ENCODE measurements at regions not wholly inside any gene's neighbourhood (a gene's known extent, or its start where the extent isn't known, plus 50 kb on each side); places are given as distances from the start of the nearest gene placed in this dataset.
"Not testable (repeated sequence)": the region's sequence is repeated elsewhere in the genome, so short reads cannot be mapped to it uniquely, and the experiment has no call there.

DNA sequence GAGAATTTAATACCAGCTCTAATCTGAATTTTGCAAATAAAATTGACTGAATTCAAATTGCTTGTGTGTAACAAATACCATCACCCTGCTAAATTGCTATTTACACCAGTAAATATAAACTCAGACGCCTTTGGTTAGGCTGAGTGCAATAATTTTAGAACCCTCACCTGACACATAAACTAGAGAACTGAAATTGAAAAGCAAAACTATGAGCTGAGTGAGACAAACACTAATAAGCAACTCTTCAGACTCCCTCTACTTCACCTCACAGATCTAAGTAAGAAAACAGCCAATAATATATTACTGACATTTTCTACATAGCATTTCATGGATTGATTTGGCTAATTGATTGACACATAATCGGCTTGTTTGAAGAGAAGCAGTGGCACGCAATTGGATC is 621.2 kb downstream of the REEP3 start:
- no peak for DNase-seq

DNA sequence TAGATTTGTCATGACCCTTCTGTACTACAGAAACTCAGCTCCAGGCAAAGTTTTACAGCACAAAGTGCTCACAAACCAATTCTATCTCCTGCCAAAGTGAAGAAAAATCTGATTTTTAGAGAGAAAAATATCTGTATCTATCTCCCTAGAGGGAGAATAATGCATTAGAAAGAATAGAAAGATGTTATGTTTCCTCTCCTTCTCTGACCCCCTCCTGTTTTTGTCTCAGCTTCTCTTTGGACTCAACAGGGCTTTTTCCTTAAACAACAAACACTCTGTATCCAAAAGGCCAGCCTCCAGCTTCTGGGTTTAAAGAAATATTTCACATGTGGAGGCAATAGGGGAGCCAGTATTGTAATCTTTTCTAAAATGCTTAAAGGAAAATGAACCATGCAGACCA is 627.4 kb downstream of the REEP3 start:
- no peak for DNase-seq

DNA sequence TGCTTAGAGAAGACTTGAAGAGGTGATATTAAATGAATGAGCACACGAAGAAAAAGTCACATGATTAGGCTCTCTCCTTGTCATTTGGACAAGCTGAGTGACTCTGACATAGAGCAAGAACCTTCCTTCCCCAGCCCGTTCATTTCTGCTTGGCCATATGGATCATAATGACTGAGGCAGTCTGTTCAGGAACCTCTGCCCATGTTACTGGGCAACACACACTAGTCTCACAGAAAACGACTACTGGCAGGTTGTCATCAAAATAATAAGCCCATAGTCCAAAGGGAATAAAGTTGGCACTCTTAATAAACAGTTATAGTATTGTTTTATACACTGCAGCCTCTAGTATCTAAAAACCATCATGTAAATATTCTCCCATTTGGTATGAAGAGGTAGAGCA is 635.0 kb downstream of the REEP3 start:
- DNase-seq: no peak

DNA sequence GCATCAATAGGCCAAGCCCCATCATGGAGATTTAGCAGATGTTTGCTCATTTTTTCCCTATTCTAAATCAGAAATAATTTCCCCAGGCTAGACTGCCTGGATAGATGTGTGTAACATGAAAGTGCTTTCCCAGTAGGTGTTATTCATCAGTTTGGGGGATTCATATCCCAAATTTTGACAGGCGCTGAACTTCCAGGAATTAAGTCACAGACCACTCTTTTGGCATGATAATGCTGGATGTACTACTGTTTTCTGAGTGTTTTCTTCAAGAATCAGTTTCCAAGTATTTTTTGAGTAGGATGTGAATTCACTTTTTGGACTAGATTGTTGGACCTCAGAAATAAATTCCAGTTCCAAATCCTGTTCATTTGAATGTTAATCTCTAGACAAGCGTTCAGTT is 637.4 kb downstream of the REEP3 start:
- DNase-seq: no peak

DNA sequence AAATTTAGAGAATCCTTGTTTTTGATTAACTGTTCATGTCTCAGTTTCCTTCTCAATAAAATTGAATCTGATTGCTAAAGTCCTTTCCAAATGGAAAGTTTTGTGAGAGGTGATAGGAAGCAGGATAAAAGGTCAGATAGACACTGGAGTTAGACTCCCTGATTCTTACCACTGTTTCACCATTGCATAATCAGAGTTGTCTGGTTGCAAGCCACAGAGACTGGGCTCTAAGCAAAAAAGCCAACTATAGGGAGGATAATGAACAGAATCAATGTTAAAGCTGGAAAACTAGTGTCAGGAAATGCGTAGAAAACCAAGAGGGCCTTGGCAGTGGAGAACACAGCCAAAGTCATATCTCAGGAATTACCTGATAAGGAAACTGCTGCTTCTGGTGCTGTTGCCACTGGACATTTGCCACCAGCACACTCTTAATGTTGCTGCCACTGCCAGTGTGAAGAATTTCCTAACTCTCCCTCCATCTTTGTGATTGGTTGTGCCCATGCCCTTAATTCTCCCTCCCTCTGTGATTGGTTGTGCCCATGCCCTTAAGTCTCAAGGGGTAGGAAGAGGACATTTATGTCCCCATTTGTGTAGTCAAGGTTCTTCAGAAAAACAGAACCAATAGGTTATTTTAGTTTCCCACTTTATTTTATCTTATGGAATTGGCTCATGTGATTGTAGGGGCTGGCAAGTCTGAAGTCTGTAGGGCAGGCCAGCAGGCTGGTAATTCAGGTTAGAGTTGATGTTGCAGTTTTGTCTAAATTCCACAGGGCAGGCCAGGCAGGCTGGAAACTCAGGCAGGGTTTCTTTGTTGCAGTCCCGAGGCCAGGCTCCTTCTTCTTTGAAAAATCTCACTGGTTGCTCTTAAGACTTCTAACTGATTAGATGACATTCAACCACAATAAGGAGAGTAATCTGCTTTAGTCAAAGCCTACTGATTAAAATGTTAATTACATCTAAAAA is 639.0 kb downstream of the REEP3 start:
- no peak for DNase-seq

DNA sequence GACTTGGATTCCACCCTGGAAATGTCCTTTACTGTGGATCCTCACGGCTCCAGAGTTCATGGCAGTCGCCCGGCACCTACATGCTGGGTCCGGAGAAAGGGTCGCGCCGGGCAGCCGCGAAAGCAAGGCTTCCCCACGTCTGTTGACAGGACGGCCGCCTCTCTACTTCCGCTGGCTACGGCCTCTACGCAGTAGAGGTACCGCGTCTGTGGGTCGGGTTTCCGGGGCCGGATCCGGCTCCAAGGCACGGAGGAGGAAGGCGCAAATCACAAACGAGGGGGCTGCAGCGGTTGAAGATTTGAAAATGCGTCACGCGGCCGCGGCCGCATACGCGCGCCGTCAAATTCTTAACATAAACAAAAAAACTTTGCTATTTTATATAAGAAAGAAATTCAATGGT is 649.6 kb downstream of the REEP3 start:
- DNase-seq: no peak

DNA sequence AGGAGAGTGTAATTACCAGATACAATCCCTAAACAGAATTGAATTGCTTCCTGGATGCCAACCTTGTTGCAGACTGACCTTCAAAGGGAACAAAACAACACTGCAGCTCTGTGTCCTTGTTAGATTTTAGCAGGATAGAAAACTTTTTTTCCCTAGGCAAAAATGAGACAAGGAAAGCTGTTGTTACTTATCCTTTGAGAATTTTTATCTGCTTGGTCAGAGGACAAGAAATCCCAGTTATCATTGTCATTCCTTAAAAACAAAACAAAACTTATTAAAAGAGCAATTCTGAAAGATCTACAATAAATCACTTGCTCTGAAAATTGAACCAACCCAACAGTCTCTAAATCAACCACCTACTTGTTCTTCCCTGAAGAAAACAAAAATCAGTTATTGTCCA is 652.6 kb downstream of the REEP3 start:
- DNase-seq: no peak

DNA sequence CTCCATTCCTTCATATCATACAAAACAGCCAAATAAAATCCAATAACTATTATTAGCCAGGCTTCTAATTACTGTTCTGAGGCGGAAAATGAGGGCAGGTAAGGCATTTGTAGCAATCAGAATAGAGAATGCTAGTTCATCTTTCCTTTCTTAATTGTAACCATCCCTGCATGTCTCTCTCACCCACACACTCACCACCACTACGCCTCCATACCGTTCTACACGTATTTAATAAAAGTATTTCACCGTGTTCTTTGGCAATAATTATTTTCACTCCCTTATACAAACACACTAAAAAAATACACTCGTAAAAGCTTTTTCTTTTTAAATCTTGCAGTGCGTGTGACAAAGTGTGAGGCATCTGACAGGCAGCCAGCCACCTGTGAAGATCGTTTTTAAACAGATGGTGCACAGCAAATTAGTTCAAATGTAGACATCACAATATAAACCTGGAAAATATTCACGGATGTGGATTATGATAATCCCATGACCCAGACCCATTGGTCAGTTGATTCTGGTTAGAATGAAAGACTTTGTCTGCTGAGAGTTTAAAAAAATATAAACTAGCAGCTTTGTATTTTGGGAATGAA is 653.6 kb downstream of the REEP3 start:
- no peak for DNase-seq

DNA sequence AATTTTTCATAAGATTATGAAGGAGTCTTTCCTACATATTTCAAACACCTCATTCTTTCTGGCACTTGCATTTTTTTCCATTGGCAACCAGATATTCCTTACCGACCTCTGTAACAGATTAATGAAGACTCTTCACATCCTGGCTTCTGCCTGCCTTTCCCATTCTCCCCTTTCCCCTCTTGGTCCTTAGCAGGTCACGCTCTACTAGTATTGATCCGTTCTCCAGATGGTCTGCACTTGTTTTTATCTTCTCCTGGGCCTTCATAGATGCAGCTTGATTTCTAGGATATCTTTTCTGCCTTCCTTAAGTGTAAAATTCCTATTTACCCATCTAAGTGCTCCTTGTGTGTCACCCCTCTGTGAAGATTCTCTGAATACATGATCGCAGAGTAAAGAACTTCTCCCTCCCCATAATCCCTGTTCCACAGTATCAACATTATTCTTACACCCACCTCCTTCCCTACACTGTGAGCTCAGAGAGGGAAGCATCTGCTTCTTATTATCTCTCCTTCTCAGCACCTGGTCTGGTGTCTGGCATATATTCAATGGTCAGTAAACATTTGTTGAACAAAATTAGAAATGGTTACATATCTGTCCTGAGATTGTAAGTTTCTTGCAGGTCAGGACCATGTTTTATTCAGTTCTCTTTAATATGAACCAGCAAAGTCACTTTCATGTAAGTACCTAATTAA is 654.2 kb downstream of the REEP3 start:
- no peak for DNase-seq

DNA sequence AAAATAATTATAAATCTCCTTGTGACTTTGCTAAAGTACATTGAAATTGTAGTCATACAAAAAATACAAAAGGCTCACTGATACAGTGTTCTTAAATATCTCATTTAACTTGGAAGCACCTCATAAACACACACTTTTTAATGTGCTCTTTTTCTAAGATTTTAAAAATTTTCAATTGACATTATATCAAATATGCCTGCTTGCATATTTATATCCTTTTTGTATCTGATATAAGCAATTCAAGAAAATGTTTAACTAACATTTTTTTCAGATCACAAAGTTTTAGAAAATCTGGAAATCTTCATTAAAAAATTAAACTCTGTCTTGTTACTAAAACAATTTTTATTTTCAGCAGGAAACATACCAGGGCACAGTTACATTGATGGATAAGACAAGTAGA is 661.5 kb downstream of the REEP3 start:
- DNase-seq: no peak

DNA sequence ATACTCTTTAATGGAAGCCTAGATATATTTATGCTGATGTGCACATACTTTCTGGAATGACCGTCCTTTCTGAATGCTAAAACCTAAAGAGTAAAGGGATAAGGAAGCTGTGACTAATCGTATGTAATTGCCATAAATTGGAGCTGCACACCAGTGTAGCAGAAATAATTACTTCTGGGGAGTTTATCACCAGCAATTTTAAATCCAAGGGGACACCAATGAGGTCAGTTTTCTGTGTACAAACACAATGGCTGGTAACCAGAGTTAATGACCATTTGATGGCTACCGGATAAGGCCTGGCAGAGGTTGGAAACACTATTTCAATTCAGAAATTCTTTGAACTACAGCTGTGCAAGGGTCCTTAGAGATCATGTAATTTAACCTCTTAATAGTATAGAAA is 670.1 kb downstream of the REEP3 start:
- DNase-seq: no peak

DNA sequence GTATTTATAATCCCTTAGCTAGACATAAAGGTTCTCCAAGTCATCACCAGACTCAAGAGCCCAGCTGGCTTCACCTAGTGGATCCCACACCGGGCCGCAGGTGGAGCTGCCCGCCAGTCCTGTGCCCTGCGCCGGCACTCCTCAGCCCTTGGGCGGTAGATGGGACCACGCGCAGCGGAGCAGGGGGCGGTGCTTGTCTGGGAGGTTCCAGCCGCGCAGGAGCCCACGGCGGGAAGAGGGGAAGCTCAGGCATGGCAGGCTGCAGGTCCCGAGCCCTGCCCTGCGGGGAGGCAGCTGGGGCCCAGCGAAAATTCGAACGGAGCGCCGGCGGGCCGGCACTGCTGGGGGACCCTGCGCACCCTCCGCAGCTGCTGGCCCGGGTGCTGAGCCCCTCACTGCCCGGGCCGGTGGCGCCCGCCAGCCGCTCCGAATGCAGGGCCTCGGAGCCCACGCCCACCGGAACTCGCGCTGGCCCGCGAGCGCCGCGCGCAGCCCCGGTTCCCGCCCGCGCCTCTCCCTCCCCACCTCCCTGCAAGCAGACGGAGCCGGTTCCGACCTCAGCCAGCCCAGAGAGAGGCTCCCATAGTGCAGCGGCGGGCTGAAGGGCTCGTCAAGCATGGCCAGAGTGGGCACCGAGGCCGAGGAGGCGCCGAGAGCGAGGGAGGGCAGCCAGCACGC is 675.6 kb downstream of the REEP3 start:
- no peak for DNase-seq

DNA sequence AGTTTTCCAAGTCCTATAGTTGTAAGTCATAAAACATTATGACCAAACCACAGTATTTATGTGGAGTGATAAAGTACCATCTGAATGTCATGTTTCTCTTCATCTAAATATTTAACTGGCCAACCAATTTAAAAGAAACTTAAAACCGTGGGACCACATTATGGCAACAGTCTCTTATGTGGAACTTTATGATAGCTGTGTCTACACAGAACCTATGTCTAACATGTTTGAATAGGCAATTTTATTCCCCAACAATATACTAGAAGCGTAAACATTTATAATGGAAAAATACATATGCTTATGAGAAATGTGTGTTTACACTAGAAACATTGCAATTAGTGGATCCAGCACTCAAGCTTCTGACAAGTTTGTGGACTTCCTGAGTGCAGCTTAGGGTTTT is 680.7 kb downstream of the REEP3 start:
- no peak for DNase-seq

DNA sequence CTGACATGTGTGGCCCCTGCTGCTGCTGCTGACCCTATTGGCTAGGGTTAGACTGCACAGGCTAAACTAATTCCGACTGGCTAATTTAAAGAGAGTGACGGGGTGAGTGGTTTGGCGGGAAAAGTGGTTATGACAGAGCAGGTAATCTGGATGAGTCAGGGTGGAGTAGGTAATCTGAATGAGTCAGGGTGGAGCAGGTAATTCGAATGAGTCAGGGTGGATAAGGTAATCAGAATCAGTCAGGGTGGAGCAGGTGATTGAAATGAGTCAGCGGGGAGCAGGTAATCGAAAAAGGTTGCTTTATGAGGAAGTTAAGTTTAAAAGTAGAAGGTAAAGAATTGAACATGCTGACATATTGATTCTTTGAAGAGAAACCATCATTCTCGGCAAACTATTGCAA is 683.3 kb downstream of the REEP3 start:
- DNase-seq: not testable (repeated sequence)

DNA sequence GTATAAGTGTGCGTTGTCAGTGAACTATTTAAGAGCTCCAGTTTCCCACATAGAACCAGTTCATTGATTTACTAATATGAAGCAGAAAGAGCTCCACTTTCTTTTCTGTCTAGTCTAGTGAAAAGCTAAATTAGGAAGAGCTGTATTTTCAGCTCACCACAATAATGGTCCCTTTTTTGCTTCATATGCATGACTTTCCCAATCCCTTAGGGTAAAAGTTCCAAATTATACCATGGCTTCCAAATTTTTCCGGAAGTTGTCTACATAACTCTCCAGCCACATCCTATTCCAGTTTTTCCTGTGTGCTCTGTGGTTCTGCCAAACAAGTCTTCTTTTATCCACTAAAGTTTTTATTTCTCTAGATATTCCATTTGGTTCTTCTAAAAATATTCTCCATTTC is 685.2 kb downstream of the REEP3 start:
- DNase-seq: no peak

DNA sequence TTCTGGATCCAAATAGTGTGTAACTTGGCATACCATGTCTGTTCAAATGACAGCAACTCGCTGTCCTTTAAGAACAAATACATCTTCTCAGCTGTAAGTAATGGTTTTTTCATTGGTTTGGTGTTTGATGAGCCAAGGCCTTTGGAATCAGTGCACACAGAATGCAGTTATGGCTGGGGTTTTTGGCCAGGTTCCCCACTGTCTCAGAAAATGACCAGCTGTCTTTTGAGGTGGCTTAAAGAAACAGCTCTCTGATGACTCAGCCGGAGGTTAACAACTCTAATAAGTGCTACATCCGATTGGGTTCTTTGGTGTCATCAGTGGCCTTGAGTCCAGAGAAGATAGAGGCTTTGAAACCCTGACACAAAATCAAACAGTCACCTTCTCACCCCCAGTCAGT is 688.4 kb downstream of the REEP3 start:
- no peak for DNase-seq

DNA sequence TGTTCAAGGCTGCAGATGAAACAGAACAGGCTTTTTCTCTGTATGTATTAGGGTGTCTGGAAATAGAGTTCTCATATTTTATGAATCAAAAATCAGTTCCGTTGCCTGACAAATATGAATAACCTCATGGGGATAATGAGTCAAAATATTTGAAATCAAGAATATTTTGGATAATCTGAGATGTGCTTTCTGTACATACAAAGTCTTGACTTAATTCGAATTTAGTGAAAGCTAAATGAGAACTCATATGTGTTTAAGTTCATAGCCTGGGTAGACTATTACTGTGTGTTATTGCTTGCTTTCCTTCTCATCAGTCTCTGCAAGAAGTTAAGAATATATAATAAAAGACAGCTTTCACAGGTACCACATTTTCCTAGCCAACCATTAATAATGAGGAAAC is 689.0 kb downstream of the REEP3 start:
- no peak for DNase-seq

DNA sequence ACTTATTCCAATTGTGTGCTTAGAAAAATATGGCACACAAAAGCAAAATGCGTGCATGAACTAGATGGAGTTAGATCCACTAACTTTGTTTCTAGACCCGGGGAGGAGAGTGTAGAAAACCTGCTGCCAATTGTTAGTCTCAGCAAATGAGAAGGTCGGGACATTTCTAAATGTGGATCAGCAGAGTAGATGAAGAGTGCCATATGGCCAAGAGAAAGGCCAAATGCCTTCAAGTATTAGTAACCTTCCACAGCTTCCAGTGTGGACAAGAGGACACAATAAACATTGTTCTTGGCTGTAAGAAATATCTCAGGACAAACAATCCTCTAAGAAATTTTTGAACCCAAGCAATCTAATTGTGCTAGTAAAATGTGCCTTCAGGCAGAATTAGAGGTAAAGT is 690.3 kb downstream of the REEP3 start:
- no peak for DNase-seq

DNA sequence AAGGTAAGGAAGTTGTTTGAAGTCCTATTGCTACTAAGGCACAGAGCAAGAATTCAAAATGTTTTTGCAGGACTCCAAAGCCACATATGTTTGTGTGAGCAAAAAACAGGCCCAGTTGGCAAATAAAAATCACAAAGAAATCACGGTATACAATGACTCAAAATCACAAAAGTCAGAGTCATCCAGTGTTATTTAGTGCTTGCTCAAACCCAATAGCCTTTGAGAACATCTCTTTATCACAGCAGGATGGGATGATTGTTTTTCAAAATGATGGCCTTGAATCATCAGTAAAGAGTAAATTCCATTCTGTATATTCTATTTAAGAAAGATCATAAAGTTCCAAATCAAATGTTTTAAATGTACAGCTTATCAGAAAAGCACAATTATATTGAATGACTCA is 693.9 kb downstream of the REEP3 start:
- DNase-seq: no peak

DNA sequence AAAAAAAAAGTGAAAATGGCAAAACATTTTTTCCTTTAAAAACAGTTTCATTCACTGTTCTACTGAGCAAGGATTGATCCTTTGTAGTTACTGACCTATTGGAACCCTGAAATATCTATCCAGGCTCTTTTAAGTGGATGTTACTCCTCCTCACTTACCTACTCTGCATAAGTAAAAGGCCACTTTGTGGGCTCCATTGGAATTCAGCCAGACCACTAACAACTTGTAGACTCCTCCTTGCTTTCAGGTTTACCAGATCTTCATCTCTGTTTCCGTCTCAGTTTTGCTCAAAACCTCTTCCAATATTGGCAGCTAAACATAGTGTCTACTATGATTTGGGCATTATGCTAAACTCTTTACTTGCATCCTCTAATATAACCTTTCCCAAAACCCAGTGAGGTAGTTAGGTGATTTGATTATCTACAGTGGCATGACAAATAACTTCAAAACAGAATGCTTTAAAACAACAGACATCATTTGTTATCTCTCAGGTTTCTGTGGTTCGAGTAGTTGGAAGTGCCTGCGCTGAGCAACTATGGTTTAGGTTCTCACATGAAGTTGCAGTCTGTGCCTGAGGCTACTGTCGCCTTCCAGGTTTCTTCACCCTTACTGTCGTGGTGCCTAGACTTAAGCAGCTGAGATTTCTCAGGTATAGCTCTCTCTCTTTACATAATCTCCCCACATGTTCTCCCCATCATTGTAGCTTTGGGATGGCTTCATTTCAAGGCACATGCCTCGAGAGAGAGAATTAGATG is 698.2 kb downstream of the REEP3 start:
- DNase-seq: no peak

DNA sequence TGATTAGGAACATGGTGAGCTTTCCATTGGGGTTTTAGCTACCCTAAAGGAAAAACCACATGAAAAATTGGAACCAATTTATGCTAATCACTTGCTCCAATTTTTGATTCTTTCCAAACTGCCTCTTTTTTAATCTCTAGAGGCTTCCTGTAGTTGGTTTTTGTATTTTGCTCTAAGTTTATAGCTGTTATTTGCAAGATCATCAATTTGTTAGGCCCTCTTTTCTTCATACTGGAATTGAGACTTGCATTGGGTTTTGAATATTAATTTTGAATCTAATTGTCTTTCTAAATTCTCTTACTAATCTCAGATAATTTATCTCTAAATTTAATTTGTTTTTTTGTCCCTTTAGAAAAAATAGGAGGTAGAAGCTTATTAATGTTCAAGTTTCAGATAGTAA is 713.3 kb downstream of the REEP3 start:
- DNase-seq: no peak

DNA sequence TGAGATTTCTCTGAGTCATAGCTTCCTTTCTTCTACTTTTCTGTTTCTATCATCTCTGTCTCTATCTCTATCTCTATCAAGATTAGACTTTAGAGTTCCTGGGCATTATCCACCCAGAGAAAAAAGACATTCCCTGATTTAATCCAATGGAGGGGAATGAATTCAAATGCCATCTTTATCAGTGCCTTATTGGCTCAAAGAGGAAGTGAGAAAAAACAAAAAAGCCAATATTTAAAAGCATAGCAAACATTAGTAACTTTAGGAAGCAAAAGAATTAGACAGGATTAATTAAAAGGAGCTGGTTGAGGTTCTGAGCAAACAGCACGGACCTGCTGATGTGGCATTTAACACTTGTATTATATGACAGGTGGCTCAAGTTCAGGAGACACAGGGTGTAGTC is 736.5 kb downstream of the REEP3 start:
- no peak for DNase-seq

DNA sequence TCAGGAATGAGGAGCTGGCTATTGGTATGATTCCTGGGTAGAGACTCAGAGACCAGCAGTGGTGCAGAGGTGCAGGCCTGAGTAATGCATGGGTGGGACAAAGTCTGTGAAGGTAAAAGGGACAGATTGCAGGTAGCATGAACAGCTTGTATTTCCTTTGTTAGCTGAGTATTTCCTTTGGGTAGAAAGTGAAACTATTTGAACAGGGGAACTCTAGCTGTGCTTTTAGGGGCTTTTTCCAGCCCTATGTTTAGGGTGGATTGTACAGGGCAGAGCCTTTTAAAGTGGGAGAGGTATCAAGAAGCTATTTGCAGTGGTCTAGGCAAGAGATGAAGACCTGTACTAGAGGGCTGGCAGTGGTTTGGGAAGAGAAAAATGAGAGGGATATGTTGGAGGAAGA is 739.9 kb downstream of the REEP3 start:
- no peak for DNase-seq
